NCI-H2107 (cell line): ENCODE measurements at regions not wholly inside any gene's neighbourhood (a gene's known extent, or its start where the extent isn't known, plus 50 kb on each side); places are given as distances from the start of the nearest gene placed in this dataset.

Experiments used
- DNase-seq: peaks from one replicate; lab custom pipeline; 2025; lab: John Stamatoyannopoulos, UW

DNA sequence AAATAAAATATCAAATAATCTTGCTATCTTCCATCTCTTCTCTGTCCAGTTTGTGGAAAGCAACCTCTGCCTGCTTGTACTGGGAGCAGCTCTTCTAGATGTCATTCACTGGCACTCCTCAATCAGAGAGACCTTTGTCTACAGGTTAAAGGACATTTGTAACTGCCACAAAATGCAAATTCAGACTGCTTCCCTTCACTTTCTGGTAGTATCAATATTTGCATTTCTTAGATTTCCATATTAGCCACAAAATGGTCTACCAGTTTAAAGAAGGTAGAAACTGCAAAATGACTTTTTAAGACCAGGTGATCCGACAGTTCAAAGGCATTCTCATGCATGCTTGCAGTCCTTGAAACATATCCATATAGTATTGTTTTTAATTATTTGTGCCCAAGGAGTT is 51.7 kb upstream of the RCN1 start:
- no peak for DNase-seq

DNA sequence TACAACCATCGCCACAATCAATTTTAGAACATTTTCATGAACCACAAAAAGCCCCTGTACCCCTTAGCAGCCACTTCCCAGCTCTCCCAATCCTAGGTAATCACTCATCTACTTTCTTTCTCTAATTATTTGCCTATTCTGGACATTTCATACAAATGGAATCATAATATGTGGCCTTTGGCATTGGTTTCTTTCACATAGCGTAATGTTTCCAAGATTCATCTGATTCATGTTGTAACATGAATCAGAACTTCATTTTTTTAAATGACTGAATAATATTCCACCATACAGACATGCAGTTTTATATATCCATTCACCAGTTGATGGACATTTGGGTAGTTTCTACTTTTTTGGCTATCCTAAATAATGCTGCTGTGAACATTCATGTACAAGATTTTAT is 56.2 kb upstream of the RCN1 start:
- DNase-seq: no peak

DNA sequence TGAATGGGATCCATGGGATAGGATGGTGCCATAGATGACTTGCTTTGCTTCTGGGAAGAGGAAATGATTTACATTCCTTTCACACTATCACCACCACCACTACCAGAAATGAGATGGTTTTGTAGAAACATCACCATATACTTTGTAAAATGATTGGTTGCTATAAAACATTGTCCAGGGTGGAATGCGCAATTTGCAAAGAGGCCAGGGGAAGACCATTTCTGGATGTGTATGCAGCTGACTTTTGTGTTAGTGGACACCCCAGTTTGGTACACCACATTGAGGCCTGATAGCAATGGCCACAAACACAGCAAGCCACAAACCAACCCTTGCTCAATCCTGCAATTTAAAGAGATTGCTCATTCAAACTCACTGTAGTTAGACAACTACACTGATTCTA is 56.7 kb upstream of the RCN1 start:
- DNase-seq: no peak

DNA sequence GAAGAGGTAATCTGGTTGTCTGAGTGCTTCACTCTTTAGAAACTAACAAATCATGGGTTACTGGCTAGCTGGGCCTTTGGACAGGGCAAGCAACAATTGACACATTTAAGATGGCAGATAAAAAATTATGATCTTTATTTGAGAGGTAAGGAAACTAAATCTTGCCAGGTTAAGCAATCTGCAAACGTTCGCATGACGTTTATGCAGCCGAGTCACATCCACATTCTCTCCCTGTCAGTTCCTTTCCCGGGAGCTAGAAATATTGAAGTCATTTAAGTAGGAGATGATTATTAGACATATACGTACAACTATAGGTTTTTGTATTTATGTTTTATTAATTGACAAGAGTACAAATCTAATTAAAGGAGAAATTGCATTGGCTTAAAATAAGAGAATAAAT is 57.4 kb upstream of the RCN1 start:
- no peak for DNase-seq

DNA sequence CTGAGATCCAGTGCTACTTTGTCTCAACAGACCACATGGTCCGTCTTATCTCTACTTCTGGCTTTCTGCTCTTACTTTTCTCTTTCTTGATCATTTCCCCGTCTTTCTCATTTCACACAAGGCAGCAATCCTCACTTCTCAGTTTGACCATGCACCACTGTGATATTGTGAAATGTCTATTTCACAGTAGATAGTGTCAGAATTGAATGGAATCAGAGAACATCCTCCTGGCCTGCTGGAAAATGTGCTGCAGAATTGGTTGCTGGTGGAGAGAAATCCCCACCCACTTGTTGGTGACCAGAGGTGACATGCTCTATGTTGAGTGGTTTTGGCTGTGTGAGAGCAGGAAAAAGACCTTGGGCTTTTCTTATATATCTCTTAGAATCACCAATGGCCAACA is 57.8 kb upstream of the RCN1 start:
- DNase-seq: no peak

DNA sequence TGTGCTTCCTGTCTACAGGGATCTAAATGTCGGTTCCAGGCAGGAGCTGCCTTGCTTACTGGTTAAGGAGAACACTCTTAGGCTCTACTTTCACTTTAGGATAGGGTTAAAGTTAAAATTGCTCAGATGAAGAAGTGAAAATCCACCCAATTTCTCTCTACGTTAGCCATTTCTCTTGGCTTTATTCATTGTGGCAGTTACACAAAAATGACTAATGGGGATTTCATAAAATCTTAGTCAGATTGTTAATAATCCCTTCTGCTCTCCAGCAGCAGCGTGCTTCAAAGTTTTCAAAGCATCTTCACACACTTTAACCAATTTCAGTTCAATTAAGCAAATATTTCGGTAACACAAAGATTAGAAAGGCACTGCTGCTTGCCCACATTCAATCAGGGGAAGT is 58.4 kb upstream of the RCN1 start:
- DNase-seq: no peak

DNA sequence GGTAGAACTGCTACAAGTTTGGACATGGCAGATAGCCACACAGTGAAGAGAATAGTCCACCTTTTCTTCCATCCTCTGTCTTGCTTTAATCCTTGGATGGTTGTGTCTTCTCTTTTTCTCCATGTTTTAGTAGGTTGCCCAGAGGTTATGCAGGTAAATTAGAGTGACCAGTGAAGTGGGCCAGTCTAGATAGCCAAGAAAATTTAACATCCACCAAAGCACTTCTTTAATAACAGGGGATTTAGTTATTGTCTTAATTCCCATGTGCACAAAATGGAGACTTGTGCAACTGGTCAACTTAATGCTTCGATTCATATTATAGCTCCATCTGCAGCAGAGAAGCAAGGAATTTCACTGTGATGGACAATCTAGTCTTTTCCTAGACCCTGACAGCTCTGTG is 58.8 kb upstream of the RCN1 start:
- no peak for DNase-seq

DNA sequence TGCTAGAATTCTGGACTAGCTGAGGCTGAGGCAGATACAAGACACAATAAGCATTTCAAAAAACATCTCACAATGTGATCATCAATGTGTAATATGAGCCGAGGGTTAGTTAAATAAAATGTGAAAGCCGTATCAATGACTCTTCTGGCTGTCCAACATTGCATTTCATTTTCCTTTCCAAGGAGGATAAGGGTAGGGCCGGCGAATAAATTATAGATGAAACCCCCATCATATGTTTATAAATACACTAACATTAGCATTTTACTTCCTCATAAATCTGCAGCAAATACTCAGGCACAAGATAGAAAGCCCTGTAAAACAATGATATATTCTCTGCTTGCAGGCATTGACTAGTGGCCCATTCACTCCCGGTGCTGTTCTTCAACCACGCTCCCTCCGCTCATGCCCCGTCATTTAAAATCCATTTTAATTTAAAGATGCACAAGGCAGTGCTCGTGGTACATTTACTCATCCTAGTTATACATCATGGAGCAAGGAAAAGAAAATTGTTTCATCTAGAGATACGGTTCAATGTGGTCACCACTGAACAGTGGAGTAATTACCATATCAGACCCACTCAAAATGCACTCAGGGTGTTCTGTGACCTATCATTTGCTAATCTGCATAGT is 59.9 kb upstream of the RCN1 start:
- no peak for DNase-seq

DNA sequence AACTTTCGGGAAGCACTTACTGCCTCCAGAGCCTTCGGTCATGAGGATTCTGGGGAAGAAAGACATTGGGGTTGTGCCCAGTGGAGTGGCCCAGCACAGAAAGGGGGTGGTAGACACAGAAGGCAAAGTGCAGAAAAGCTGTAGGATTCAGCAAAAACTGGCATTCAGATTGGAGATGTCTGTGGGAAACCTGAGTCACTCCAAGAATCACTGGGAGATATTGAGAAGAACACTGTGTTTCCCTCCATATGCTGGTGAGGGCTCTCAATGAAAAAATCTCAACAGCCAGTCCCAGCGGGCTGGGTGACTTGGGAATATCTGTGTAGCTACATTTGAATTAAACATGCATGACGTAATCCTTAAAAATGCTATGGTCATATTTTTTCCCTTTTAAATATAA is 61.2 kb upstream of the RCN1 start:
- no peak for DNase-seq

DNA sequence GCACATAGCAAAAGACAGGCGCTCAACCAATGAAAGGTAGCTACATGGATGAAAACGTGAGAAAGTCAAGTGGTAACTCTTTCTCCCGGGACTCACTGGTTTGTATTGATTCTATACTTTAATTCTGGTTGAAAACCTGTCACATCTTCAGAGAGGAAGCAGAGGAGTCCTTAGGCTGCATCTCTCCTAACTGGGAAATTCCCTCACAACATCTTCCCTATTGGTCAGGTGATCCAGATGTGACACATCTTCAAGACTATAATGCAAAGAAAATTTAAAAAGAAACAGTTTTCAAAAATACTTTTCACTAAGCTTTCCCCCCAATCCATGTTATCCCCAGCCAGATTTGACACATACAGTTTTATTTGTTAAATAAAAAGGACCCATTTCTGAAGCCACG is 62.7 kb upstream of the RCN1 start:
- no peak for DNase-seq

DNA sequence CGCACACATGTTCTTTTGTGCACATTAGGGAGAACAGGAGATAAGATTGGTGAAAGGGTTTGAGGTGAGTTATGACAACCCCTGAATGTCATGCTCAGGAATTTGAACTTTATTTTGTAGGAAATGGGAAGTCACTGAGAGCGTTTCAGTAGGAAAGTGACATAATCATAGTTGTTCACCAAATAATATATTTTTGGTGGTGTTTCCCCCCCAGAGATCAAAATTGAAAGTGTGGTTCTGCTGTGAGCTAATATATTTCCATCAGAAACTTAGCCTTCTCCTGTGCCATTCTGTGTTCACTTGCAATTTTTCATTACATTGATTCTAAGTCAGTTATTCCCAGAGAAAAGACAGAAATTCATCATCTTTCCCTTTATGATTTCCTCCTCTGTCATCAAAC is 64.1 kb upstream of the RCN1 start:
- no peak for DNase-seq

DNA sequence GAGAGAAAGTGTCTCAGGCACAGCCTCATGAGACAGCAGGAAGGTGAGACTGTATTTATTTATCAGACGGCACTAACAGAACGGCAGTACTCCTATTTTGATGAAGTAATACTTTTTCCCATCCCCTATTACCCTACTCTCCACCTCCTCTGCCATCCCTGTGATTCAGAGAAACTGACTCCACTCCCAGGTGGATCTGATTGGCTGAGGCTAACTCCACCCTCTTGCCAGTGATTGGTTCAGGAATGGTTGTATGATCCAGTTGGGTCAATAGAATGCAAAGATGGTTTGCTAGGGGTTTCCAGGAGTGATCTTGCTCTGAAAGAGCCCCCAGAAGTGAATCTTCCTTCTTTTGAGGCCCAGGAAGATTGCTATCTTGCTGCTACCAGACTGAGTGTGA is 65.9 kb upstream of the RCN1 start:
- DNase-seq: no peak

DNA sequence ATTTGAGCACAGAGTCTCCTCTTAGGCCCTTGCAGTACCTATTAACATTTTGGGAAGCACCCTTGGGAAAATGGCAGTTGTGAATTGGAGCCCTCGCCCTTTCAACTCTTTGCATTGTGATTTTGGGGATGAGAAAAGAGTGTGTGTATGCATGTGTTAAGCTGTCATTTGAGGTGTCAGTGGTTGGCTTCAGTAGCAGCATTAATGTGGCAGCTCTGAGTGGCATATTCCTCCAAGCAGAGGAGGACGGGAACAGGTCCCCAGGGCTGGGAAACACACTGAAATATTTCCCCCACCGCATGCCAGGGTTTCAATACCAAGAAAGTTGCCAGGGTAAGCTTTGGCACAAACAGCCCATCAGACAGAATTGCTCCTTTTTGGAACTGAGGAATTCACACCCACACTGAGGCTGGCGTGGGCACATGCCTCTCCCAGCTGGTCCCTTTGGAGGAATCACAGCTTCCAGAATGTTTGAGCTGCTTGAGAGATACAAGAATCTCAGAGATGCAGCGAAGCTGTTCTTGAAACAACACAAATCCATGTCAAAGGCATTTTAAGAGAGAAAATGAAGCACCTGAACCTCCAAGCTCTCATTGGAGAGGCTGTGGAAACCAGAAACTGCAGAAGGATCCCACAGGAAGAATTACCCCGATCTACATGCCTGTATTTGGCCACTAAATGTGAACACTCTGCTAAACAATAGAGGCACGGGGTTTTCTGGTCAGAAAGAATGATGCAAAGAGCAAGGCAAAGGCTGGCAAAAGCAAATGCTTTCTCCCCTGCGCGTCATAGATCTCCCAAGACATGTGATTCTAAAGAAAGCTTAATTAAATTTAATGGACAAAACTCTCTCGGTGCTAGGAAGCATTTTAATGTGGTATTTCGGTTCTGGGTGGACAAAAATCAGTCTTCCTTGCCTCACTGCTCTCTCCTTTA is 67.2 kb upstream of the RCN1 start:
- no peak for DNase-seq

DNA sequence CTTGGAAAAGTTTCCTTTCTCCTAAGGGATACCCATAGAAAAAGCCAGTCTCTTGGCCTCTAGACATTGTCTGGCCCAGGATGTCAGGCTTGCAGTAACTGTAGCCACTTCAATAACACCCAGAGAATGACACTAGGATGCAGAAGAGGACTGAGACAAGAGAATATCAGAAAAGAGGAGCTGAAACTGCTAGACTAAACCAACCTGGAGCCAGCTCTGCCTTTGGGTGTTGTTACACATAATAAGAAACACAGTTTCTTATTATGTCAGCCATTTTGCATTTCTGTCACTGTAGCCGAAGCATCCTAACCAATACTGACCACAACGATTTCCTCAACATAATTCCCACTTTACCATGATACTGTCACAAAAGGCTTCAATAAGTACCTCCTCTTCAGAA is 72.2 kb upstream of the RCN1 start:
- DNase-seq: no peak

DNA sequence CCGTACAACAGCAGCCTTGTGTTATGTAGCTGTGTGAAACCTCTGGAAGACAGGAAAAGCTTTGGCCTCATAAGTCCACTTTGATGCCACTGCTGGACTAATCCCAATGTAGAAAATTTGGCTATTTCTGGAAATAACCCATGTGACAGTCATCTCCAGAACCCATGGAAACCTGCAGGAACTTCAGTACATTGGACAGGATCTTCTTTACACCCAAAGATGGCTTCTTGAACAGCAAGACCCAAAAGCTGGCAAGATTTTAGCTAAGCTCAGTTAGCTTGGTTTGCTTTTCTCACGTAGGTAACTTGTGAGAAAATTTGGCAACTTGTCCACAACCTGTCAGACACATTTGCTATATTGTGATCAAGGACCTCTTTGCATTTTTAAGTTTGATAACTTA is 74.8 kb upstream of the RCN1 start:
- no peak for DNase-seq

DNA sequence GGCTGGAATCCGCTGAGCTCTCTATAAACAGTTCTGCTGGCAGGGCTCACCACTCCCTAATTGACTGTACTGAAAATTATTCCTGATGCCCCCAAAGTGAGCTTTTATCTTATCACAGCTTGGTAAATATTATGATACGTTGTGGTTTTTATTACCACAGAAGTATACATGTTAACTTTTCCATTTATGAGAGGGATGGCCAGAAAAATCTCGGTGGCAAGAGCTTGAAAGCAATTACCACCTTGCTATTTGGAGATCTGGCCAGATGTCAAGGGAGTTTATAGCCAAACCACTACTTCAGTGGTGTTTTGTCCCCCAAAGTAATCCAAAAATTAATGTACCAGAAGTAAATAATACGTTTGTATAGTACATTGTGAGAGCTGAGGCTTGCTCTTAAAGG is 75.4 kb upstream of the RCN1 start:
- no peak for DNase-seq

DNA sequence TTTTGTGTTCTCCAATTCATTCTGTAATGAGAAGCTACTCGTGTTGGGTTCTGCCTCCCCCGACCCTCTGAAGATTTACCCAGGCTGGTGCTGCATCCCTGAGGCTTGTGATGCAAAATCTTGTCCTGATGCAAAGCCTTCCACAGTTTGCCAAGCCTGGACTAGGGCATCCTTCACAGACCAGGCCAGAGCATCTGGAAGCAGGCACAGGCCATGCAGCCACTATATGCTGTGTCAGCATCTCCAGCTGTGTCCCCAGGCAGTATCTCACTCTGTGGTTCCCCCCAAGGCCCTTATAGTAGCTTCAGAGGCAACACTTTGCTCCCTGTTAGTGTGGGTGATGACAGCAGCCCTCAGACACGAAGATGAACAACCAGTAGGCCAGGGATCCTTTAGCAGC is 77.3 kb upstream of the RCN1 start:
- no peak for DNase-seq

DNA sequence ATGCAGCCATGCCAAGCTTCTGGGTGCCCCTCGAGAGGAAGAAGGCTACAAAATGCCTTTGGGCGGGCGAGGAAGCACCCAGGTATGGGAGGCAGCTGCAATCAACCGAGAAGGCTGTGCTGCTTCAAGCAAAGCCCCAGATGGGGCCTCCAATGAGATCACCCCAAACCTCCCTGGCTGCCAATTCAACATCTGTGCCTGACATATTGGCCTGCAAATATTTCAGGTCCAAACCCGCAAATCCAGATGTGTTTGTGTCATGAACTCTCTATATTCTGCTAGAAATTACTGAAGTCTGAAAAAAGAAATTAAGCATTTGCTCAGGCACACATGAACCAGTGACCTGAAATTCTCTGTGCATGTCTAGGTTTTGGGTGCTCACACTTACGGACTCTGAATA is 78.8 kb upstream of the RCN1 start:
- no peak for DNase-seq

DNA sequence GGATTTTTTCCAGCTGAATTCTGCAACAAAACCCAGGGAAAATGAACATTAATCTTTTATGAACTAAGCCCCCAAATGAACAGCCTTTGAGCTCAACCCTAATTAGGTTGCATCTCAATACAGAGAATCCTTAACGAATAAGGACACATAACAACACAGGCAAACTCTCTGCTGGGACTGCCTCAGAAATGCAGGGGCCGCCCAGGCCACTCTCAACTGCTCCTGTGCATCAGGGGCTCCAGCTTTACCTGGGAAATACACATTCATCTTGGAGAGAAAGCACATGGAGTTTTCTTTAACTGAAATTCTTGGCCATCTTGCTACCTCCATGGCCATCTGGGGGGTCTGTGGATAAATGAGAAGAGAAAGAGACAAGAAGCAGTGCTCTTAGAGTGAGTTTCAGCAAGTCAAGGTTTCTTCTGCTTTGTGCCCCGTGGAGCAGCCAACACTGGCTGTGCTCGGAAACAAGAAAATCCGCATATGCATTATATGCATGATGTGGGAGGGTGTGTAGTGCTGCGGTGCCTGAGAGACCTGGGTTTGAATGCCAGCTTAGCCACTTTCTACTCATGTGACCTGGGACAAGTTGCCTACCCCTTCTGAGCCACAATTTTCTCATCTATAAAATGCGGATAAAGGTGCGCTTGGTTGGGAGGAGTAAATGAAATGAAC is 81.9 kb upstream of the RCN1 start:
- no peak for DNase-seq

DNA sequence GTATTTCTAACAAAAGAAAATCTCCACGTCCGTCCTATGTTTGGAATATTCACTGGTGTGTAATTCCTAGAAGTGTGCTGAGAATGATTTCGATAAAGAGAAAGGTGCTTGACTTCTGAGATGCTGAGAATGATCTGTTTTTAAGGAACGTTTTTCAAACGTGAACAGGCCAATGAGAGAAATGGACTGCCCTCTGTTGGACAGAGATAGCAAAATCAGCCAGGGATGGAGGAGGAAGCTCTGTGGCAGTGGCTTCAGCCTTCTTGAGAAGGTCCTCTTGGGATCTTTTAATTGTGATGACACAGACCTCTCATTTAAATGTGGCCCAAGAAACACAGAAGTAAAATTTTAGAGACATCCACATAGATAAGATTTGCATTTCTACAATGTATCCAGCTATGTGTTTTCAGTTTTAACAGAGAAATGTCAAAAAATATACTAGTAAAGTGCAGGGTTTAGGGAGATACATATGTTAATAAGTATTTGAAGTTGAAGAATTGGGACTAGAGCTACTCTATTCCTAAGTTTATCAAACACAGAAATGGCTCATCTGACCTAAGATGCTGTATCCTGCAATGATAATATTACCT is 84.0 kb upstream of the RCN1 start:
- no peak for DNase-seq

DNA sequence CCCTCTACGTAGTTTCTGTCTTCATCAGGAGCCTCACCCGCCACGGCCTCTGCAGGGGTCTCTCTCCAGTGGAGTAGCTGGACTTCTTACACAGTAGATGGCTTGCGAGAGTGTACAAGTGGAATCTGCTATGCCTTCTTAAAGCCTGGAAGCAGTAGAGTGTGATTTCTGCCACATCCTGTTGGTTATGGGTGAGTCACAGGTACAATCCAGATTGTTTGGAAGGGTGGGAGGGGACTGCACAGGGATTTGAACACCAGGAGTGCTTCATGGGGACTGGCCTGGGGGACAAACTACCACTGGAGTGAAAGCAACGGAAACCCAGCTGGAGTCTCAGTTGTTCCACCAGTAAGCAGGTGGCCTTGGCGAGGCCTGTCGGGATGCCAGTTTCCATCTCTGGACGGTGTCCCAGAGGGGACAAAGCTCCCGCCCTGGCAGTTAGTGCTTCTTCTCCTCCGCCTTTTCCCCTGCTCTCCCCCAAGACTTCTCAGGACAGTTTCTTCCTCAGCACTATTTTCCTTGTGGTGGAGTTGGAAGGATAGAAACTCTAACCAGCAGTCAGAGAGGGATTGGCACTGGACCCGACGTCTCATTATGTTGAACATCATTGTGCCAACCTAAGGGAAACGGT is 85.0 kb upstream of the RCN1 start:
- DNase-seq: no peak

DNA sequence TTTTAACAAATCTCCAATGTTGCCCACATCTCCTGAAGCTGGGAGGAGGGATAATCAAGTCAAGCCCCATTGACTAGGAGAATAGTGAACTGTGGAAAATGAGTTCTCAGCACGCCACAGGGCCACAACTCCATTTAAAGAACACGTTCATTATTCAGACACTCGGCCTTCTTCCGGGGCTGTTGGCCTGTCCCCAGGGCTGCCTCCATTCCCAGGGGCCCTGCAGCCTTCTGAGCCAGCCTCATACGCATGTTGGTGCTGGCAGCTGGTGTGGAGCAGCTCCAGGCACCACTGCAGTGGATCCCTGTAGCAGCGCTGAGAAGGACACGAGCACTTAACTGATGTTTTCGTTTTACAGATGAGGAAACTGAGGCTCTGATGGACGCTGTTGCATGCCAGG is 87.5 kb upstream of the RCN1 start:
- DNase-seq: no peak
